K562 (cell line): ENCODE measurements at regions not wholly inside any gene's neighbourhood (a gene's known extent, or its start where the extent isn't known, plus 50 kb on each side); places are given as distances from the start of the nearest gene placed in this dataset.

Experiments
- ATAC-seq: fragments of 200-7000 bp; cut with Tn5 transposase; 3 replicates; pipeline ENCODE4 v1.9.1; 2020; ENCODE audit warnings: moderate library complexity
- BruUV-seq: library from RNA; stranded (reverse); fragments of 400-500 nt; replicated peaks from 2 replicates; lab custom pipeline; 2021; lab: Mats Ljungman, UMichigan
- CTCF ChIA-PET: fragments of 300-600 bp; formaldehyde crosslinking; extraction: SDS; loops from one replicate; lab custom pipeline; 2021; ENCODE audit warnings: low intra/inter-chr PET ratio; lab: Yijun Ruan, JAX
- POLR2A ChIA-PET: fragments of 300-600, 350-650 bp; sonication (Branson Sonifier 250); formaldehyde crosslinking; extraction: SDS; loops from one replicate; lab custom pipeline; 2021; ENCODE audit warnings: antibody characterized with exemption, inconsistent platforms; lab: Yijun Ruan, JAX
- DNase-seq, 4 experiments: peaks; one replicate each; pipeline versions ENCODE4 v3.0.0 to v3.0.0-alpha.2; 2011 to 2018; ENCODE audit warnings: low spot score in 3 of 4, mixed read lengths in 3 of 4; ENCODE audit errors: extremely low read depth in 1 of 4
- FAIRE-seq: peaks from 2 replicates; lab custom pipeline; 2011; peaks lifted over from hg19 to GRCh38; lab: Jason Lieb, UNC
- H2AFZ ChIP-seq: 2 replicates; pipeline ENCODE4 v1.6.0; 2011; ENCODE audit warnings: low read depth, low read length, control low read depth, inconsistent platforms
- H3K27ac ChIP-seq: fragments of 200-600 bp; 3 replicates; pipeline ENCODE4 v1.8.0; 2011; ENCODE audit warnings: low read depth, mild to moderate bottlenecking, control low read depth, inconsistent platforms, low read length, moderate library complexity, mixed read lengths; ENCODE audit errors: extremely low read depth
- H3K27me3 ChIP-seq, 2 experiments: fragments of 300-600 bp in 1 of 2; 2 replicates in 1 of 2; 3 replicates in 1 of 2; pipeline versions ENCODE4 v1.6.0 to v1.8.0; 2011; ENCODE audit warnings: inconsistent platforms in 2 of 2, low read length in 2 of 2, mild to moderate bottlenecking in 1 of 2, mixed read lengths in 1 of 2, moderate library complexity in 1 of 2; ENCODE audit not compliant: control insufficient read depth in 2 of 2, insufficient read depth in 2 of 2
- H3K36me3 ChIP-seq: fragments of 300-600 bp; 3 replicates; pipeline ENCODE4 v1.8.0; 2011; ENCODE audit warnings: mild to moderate bottlenecking, low read length, inconsistent platforms; ENCODE audit not compliant: control insufficient read depth, insufficient read depth
- H3K4me1 ChIP-seq, 2 experiments: fragments of 200-600 bp in 1 of 2; replicated peaks in 1 of 2; 2 replicates in 1 of 2; 3 replicates in 1 of 2; pipeline versions ENCODE4 v1.5.1 to v1.8.0; 2011; ENCODE audit warnings: inconsistent platforms in 2 of 2, low read length in 2 of 2, mild to moderate bottlenecking in 1 of 2, mixed read lengths in 1 of 2, moderate library complexity in 1 of 2; ENCODE audit not compliant: control insufficient read depth in 2 of 2, insufficient read depth in 2 of 2
- H3K4me2 ChIP-seq: 2 replicates; pipeline ENCODE4 v1.6.1; 2011; ENCODE audit warnings: low read length, control low read depth, inconsistent platforms, mixed read lengths; ENCODE audit not compliant: insufficient read depth
- H3K4me3 ChIP-seq: fragments of 200-600 bp; sonication (generic), shearing (Covaris generic); 2 replicates; pipeline ENCODE4 v1.5.1; 2016; ENCODE audit warnings: control low read depth, inconsistent platforms
- H3K79me2 ChIP-seq: fragments of 200-600 bp; 3 replicates; pipeline ENCODE4 v1.8.0; 2011; ENCODE audit warnings: low read length, inconsistent platforms; ENCODE audit not compliant: control insufficient read depth, insufficient read depth
- H3K9ac ChIP-seq, 2 experiments: 2 replicates each; pipeline versions ENCODE4 v1.6.0 to v1.6.1; 2011; ENCODE audit warnings: low read depth in 2 of 2, low read length in 2 of 2, control low read depth in 1 of 2, inconsistent platforms in 1 of 2, mild to moderate bottlenecking in 1 of 2, mixed read lengths in 1 of 2; ENCODE audit not compliant: insufficient read depth in 1 of 2
- H3K9me1 ChIP-seq: one replicate; pipeline ENCODE4 v1.6.0; 2011; ENCODE audit warnings: inconsistent platforms, mild to moderate bottlenecking, low read length, moderate library complexity; ENCODE audit not compliant: control insufficient read depth, insufficient read depth
- H3K9me3 ChIP-seq: replicated peaks from 2 replicates; pipeline ENCODE4 v1.5.1; 2011; ENCODE audit warnings: low read depth, low read length, inconsistent platforms; ENCODE audit not compliant: control insufficient read depth, insufficient read depth
- H4K20me1 ChIP-seq: replicated peaks from 2 replicates; pipeline ENCODE4 v1.6.1; 2011; ENCODE audit warnings: low read length, inconsistent platforms, mixed read lengths; ENCODE audit not compliant: control insufficient read depth, insufficient read depth
- HDGF ChIP-seq: fragments of 450-650 bp; IDR thresholded peaks from 2 replicates; pipeline ENCODE4 v1.6.1; 2016
- HMGN3 ChIP-seq: IDR thresholded peaks from 2 replicates; pipeline ENCODE4 v1.6.1; 2011; ENCODE audit warnings: borderline replicate concordance, low read depth, mild to moderate bottlenecking, mixed read lengths, low read length; ENCODE audit not compliant: insufficient read length; ENCODE audit errors: extremely low read depth
- TARDBP ChIP-seq: fragments of 450-650 bp; IDR thresholded peaks from 2 replicates; pipeline ENCODE4 v1.6.1; 2016
- ZKSCAN8 ChIP-seq: fragments of 200-800 bp; sonication (Bioruptor generic); IDR thresholded peaks from 2 replicates; pipeline ENCODE4 v1.6.1; 2016; ENCODE audit warnings: missing genetic modification characterization, missing compliant biosample characterization
- WGBS: fragments of 100-300 bp; shearing (Covaris generic); methylation state at CpG from one replicate; pipeline ENCODE4 v1.1.6; 2016; ENCODE audit warnings: low coverage, mixed read lengths; ENCODE audit not compliant: insufficient coverage; ENCODE audit errors: missing lambda C conversion rate; 5-methylcytosine and 5-hydroxymethylcytosine counted together
- in situ Hi-C: fragments of 300-500 bp; cut with MboI; formaldehyde crosslinking; loops from 4 replicates; pipeline ENCODE4 v1.15.0; 2018; ENCODE audit warnings: inconsistent platforms, mixed read lengths
- intact Hi-C: fragments of 100-400 bp; cut with micrococcal nuclease; formaldehyde crosslinking; loops from 2 replicates; pipeline ENCODE4 v1.14.2; 2022
- TF ChIP-seq, protein P1 (sequence below): fragments of 250-450 bp; sonication (Bioruptor Pico); IDR thresholded peaks from 2 replicates; pipeline ENCODE4 v1.6.1; 2021; ENCODE audit warnings: mild to moderate bottlenecking
- TF ChIP-seq, protein P2 (sequence below): fragments of 250-450 bp; sonication (Bioruptor Pico); IDR thresholded peaks from 2 replicates; pipeline ENCODE4 v1.5.0; 2021
- TF ChIP-seq, protein P3 (sequence below): fragments of 250-450 bp; sonication (Bioruptor Pico); IDR thresholded peaks from 2 replicates; pipeline ENCODE4 v1.5.0; 2021; ENCODE audit warnings: mild to moderate bottlenecking, borderline replicate concordance
- TF ChIP-seq, protein P4 (sequence below): fragments of 250-450 bp; sonication (Bioruptor Pico); IDR thresholded peaks from 2 replicates; pipeline ENCODE4 v1.4.0; 2020; ENCODE audit warnings: mild to moderate bottlenecking, moderate library complexity, borderline replicate concordance

DNA sequence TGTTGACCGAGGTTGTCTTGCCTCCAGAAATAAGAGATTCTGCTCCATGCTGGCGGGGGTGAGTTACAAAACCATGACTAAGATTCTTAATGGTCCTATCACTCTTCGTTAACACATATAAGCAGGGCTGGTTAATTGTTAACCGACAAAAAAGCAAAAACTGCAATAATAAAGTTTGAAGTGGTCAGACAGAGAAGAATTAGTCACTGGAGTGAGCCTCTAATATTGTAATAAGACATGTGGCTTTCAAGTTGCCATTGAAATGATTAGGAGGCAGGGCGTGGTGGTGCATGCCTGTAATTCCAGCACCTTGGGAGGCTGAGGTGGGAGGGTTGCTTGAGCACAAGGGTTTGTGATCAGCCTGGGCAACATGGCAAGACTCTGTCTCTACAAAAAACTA, 78.4 kb upstream of the NR2F2 start:
- H3K4me3 ChIP-seq, result no peak overlapping the region
- no peaks in the 10 kb centered on the region; the same call in 2 of the 3 replicates for H3K36me3 ChIP-seq
- intact Hi-C loops (no loop called here), in situ Hi-C loops (no loop called here)
- no peak for ATAC-seq
- 79% methylated on average over 5 of the region's 5 CpGs for WGBS
- H2AFZ ChIP-seq, result no peak overlapping the region
- FAIRE-seq, result no peak
- no TSS peak for BruUV-seq
- H4K20me1 ChIP-seq, result no peaks in the 10 kb centered on the region
- H3K4me1 ChIP-seq, result no peaks in the 10 kb centered on the region
- ChIA-PET POLR2A (interaction anchor here (1.0 kb wide), 1 partner anchor 21 kb away, joined by 3 read pairs; no protein-coding TSS in a partner anchor), CTCF (no interaction called here)
- H3K9me1 ChIP-seq, result no peaks in the 10 kb centered on the region
- no peak overlapping the region for H3K27ac ChIP-seq
- H3K79me2 ChIP-seq, result no peaks in the 10 kb centered on the region
- TF ChIP-seq HDGF, result no peak
- TF ChIP-seq HMGN3, result no peak
- TF ChIP-seq, protein P1, sequence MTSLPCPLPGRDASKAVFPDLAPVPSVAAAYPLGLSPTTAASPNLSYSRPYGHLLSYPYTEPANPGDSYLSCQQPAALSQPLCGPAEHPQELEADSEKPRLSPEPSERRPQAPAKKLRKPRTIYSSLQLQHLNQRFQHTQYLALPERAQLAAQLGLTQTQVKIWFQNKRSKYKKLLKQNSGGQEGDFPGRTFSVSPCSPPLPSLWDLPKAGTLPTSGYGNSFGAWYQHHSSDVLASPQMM, result no peak
- TF ChIP-seq, protein P2, sequence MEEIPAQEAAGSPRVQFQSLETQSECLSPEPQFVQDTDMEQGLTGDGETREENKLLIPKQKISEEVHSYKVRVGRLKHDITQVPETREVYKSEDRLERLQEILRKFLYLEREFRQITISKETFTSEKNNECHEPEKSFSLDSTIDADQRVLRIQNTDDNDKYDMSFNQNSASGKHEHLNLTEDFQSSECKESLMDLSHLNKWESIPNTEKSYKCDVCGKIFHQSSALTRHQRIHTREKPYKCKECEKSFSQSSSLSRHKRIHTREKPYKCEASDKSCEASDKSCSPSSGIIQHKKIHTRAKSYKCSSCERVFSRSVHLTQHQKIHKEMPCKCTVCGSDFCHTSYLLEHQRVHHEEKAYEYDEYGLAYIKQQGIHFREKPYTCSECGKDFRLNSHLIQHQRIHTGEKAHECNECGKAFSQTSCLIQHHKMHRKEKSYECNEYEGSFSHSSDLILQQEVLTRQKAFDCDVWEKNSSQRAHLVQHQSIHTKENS, result no peak
- TF ChIP-seq, protein P3, sequence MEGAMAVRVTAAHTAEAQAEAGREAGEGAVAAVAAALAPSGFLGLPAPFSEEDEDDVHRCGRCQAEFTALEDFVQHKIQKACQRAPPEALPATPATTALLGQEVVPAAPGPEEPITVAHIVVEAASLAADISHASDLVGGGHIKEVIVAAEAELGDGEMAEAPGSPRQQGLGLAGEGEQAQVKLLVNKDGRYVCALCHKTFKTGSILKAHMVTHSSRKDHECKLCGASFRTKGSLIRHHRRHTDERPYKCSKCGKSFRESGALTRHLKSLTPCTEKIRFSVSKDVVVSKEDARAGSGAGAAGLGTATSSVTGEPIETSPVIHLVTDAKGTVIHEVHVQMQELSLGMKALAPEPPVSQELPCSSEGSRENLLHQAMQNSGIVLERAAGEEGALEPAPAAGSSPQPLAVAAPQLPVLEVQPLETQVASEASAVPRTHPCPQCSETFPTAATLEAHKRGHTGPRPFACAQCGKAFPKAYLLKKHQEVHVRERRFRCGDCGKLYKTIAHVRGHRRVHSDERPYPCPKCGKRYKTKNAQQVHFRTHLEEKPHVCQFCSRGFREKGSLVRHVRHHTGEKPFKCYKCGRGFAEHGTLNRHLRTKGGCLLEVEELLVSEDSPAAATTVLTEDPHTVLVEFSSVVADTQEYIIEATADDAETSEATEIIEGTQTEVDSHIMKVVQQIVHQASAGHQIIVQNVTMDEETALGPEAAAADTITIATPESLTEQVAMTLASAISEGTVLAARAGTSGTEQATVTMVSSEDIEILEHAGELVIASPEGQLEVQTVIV (CRISPR knock-in tag), result no peak
- TF ChIP-seq ZKSCAN8 (CRISPR knock-in tag), result no peak
- TF ChIP-seq, protein P4, sequence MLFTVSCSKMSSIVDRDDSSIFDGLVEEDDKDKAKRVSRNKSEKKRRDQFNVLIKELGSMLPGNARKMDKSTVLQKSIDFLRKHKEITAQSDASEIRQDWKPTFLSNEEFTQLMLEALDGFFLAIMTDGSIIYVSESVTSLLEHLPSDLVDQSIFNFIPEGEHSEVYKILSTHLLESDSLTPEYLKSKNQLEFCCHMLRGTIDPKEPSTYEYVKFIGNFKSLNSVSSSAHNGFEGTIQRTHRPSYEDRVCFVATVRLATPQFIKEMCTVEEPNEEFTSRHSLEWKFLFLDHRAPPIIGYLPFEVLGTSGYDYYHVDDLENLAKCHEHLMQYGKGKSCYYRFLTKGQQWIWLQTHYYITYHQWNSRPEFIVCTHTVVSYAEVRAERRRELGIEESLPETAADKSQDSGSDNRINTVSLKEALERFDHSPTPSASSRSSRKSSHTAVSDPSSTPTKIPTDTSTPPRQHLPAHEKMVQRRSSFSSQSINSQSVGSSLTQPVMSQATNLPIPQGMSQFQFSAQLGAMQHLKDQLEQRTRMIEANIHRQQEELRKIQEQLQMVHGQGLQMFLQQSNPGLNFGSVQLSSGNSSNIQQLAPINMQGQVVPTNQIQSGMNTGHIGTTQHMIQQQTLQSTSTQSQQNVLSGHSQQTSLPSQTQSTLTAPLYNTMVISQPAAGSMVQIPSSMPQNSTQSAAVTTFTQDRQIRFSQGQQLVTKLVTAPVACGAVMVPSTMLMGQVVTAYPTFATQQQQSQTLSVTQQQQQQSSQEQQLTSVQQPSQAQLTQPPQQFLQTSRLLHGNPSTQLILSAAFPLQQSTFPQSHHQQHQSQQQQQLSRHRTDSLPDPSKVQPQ (CRISPR knock-in tag), result no peak
- no peak for TF ChIP-seq TARDBP
- DNase-seq, result no peak
- no peak overlapping the region for H3K9ac ChIP-seq
- no peak overlapping the region for H3K4me2 ChIP-seq
- H3K27me3 ChIP-seq, result no peaks in the 10 kb centered on the region; a peak in 1 of 5 replicates
- H3K9me3 ChIP-seq, result no peaks in the 10 kb centered on the region
